Spinal cord (tissue), 9 donors: ENCODE measurements at regions not wholly inside any gene's neighbourhood (a gene's known extent, or its start where the extent isn't known, plus 50 kb on each side); places are given as distances from the start of the nearest gene placed in this dataset.

ENCODE experiments used
- DNase-seq, 6 donors: peaks; one replicate each; pipeline versions ENCODE4 v3.0.0 to v3.0.0-alpha.2; 2013 to 2015; ENCODE audit warnings: low spot score in 6 of 6, low read depth in 4 of 6
- H3K27ac ChIP-seq: one replicate; pipeline ENCODE4 v1.5.1; 2013; ENCODE audit warnings: low read depth, low read length, control low read depth
- H3K27me3 ChIP-seq: one replicate; pipeline ENCODE4 v1.6.1; 2013; ENCODE audit warnings: low read length; ENCODE audit not compliant: control insufficient read depth, insufficient read depth
- H3K36me3 ChIP-seq: one replicate; pipeline ENCODE4 v1.6.1; 2013; ENCODE audit warnings: low read length; ENCODE audit not compliant: control insufficient read depth, insufficient read depth
- H3K4me1 ChIP-seq: one replicate; pipeline ENCODE4 v1.6.1; 2013; ENCODE audit warnings: low read length; ENCODE audit not compliant: control insufficient read depth, insufficient read depth
- H3K4me3 ChIP-seq: one replicate; pipeline ENCODE4 v1.5.1; 2013; ENCODE audit warnings: low read depth, low read length, control low read depth
- H3K9me3 ChIP-seq: one replicate; pipeline ENCODE4 v1.6.1; 2013; ENCODE audit warnings: low read length; ENCODE audit not compliant: control insufficient read depth, insufficient read depth
- WGBS: methylation state at CpG from one replicate; pipeline ENCODE4 v1.1.5; 2013; ENCODE audit warnings: missing lambda C conversion rate; ENCODE audit not compliant: insufficient coverage; 5-methylcytosine and 5-hydroxymethylcytosine counted together
- donor health status: healthy.

DNA sequence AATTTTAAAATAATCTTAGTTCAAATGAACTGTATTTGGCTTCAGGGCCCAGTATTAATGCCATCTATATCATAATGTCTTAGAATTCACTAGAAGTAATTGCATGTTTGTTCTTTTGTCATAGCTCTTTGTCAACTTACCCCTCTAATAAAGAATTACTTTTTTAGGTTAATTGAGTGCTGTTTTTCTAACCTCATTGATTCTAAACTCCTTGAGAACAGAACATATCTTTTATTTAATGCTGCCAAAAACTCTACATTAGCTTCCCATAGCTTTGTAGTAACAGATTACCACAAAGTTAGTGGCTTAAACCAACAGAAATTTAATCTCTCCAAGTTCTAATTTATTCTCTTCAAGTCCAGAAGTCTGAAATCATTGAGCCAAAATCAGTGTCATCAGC is 242.4 kb downstream of the LURAP1L start:
- Histone ChIP-seq H3K27ac (no peak overlapping the region), H3K4me1 (no peaks in the 10 kb centered on the region), H3K36me3 (no peaks in the 10 kb centered on the region), H3K9me3 (no peaks in the 10 kb centered on the region), H3K27me3 (no peaks in the 10 kb centered on the region), H3K4me3 (no peak overlapping the region)
- DNase-seq = no peak

DNA sequence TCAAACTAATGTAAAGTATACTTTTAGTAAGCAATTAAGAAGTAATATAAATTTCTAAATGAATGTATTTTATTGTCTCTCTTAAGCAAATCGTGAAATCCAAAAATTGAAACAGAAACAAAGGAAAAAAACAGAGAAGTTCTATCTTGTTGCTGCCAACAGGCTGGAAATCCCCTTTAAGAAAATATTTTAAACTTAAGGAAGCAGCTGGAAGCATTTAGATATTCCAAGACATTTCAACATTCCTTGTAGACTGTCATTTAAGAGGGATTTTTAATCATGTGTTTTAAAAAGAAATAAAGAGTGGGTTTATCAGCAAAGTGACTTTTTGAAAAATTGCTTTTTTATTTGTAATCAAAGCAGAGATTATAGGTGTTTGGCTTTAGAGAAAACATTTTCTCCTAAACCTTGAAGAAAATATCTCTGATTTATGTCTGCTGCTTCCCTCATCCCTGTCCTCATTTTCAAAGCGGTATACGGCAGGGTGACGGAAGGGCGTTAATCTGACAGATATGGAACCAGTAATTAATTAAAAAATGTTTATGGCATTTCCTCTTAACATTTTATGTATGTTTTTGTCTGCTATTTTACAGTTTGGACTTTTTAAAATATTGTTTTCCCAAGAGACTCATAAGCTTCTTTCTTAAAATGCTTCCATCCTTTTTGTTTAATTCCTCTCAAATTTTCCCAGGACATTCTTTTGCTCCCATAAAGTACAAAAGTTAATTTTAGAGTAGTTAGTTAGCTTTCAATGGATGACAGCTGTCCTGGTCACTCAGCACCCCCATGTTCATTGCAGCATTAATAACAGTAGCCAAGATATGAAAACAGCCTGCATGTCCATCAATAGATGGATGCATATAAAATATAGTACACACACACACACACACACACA is 245.6 kb downstream of the LURAP1L start:
- Histone ChIP-seq H3K9me3 (no peaks in the 10 kb centered on the region), H3K36me3 (no peaks in the 10 kb centered on the region), H3K4me3 (no peak overlapping the region), H3K4me1 (no peaks in the 10 kb centered on the region), H3K27ac (no peak overlapping the region), H3K27me3 (no peaks in the 10 kb centered on the region)
- no CpG with 5 or more reads among the region's 5 CpGs for WGBS
- no peak for DNase-seq

DNA sequence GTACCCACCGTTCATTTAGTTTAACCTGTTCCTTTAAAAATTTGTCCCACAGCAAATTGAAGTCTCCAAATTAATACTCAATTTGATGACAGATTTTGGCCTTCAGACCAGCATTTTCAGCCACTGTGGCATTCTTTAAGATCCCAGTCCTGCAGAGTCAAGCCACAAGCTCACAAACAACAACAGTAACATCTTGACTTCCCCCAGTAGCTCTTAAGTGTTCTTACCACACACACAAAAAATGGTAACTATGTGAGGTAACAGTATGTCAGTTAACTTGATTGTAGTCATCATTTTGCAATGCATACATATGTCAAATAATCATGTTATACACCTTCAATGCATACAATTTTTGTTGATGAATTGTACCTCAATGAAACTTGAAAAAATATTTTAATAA is 247.9 kb downstream of the LURAP1L start:
- peaks cover 2% of the 10 kb centered on the region for H3K9me3 ChIP-seq
- DNase-seq = no peak
- H3K36me3 ChIP-seq = no peaks in the 10 kb centered on the region
- no peak overlapping the region for H3K4me3 ChIP-seq
- 100% methylated on average over 1 of the region's 1 CpG for WGBS
- H3K27ac ChIP-seq = no peak overlapping the region
- H3K4me1 ChIP-seq = no peaks in the 10 kb centered on the region
- no peaks in the 10 kb centered on the region for H3K27me3 ChIP-seq

DNA sequence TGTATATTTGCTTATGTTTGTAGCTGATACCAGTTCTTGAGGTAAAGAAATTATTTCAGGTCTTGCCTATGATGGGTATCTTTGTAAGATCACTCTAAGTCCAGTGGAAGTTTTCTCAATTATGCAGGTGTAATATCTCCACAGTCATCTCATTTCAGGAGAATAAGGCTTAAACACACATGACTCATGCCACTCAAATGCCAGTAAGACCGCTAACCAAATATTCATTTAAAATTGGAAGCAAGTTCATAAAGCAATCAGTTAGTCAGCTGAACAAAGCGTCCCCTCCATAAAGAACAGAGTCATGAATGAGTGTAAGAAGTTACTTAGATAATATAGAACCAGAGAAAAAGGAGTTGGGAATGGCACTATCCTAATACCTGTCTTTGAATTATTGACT is 248.7 kb downstream of the LURAP1L start:
- Histone ChIP-seq H3K27ac (no peak overlapping the region), H3K27me3 (no peaks in the 10 kb centered on the region), H3K4me1 (no peaks in the 10 kb centered on the region), H3K4me3 (no peak overlapping the region), H3K36me3 (no peaks in the 10 kb centered on the region), H3K9me3 (peaks cover 2% of the 10 kb centered on the region)
- no CpG with 5 or more reads among the region's 2 CpGs for WGBS
- no peak for DNase-seq

DNA sequence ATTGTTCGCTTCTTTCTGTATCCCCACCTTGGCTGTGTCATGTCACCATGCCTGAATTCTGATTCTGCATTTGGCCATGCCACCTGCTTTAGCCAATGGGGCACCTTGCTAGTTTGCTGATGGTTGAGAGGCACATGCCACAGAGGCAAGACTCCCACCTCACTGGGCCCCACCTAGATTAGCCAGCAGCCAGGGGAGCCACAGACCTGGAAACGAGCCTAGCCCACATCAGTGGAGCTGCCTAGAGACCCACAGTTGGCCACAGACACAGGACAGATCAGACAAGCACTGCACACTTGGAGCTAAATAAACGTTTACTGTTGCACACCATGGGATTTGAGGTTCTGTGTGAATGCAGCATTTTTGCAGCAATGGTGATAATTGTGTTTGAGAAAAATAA is 252.1 kb downstream of the LURAP1L start:
- H3K36me3 ChIP-seq = no peaks in the 10 kb centered on the region
- H3K4me3 ChIP-seq = no peak overlapping the region
- peaks cover 2% of the 10 kb centered on the region for H3K9me3 ChIP-seq
- no peaks in the 10 kb centered on the region for H3K4me1 ChIP-seq
- whole genome bisulfite sequencing = 69% methylated on average over 2 of the region's 3 CpGs
- no peaks in the 10 kb centered on the region for H3K27me3 ChIP-seq
- DNase-seq = no peak
- no peak overlapping the region for H3K27ac ChIP-seq

DNA sequence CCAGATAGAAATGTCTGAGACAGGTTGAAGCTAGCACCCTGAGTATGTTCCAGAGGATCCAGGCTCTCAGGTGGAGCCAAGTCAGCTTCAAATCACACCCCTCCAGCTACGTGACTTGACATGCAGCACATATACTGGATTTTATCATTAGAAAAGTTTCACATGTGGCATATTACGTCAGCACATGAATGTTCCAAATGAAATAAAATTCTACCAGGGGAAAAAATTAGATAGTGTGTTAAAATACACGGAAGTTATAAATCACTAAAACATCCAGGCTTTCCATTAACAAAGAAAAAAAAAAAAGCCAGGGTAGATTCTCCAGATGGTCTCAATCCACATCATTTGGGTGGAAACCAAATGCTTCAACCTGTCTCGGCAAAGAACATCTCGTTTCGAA is 251.6 kb downstream of the MPDZ start:
- Histone ChIP-seq H3K27me3 (no peaks in the 10 kb centered on the region), H3K36me3 (no peaks in the 10 kb centered on the region)

DNA sequence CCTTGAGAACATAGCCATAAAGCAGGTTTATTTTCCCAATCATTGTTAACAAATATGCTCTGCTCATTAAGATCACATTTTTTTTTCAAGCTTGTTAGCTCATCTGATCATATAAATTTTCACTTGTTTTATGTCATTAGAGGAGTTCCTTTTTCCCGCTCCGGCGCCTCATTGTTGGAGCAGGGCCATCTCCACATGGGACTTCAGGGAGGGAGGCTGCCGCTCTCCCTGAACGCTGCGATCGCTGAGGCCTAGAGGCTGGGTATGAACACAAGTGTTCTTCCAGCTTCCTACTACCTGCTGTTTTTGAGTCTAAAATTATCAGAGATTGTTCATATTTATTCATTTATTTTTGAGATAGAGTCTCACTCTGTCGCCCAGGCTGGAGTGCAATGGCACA is 246.9 kb downstream of the MPDZ start:
- 67% methylated on average over 4 of the region's 8 CpGs for WGBS
- peak in 2 of 6 donors; percentile 11 to 38 for DNase-seq
- Histone ChIP-seq H3K9me3 (no peaks in the 10 kb centered on the region), H3K36me3 (no peaks in the 10 kb centered on the region), H3K4me1 (no peaks in the 10 kb centered on the region), H3K27ac (no peak overlapping the region), H3K4me3 (no peak overlapping the region), H3K27me3 (no peaks in the 10 kb centered on the region)

More for the DNA sequence above, 251.6 kb downstream of the MPDZ start:
- Histone ChIP-seq H3K27ac (no peak overlapping the region), H3K9me3 (peaks cover 2% of the 10 kb centered on the region), H3K4me3 (no peak overlapping the region), H3K4me1 (no peaks in the 10 kb centered on the region)
- DNase-seq = no peak
- no CpG with 5 or more reads among the region's 6 CpGs for WGBS

DNA sequence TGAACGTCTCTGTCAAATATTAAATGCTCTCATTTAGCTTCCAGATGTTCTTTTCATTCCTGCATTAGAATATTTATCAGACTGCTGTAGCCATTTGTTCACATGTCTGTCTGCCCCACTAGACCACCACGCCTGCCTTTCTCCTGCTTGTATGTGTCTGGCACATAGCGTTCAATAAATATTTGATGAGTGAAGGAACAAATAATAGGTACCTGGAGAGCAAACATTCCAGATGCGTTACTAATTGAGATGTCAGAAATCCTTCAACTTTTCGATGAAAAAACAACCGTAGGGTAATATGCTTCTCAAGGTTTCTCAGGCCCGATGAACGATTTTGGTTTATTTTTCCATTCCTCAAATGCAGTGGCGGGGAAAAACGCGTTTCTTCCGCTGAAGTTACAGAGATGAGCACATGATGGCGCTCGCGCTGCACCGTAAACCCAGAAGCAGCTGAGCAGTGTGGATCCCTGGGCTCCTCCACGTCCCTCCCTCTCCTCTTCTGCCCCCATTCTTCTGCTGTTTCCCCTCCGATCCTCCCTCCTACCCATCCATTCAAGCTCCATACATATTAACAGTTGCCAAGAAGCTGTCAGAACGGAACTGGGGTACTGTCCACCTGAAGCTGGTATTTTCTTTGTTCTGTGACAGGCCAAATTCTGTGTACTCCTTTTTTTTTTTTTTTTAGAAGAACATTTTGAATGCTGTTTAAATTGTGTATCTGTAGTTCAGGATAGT is 245.4 kb downstream of the MPDZ start:
- H3K27ac ChIP-seq = peak overlapping the region; percentile 67
- 8% methylated on average over 14 of the region's 19 CpGs for WGBS

DNA sequence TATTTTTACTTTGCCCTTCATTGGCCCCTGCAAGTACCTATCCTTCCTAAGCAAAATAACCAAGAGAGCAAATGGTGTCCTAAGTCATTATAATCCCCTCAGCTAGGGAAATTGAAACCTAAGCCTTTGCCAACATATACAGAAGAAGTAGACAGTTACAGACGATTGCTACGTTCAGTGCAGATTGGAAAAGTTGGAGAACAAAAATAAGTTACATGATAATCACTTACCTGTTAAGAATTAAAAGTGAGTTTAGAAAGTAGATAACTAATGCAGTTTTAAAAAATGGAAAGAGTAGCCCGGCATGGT is 244.8 kb downstream of the MPDZ start:
- Histone ChIP-seq H3K27me3 (no peaks in the 10 kb centered on the region), H3K27ac (peak overlapping the region; percentile 67), H3K9me3 (no peaks in the 10 kb centered on the region), H3K36me3 (no peaks in the 10 kb centered on the region), H3K4me3 (peak overlapping the region; percentile 37), H3K4me1 (no peaks in the 10 kb centered on the region)
- WGBS = 100% methylated on average over 1 of the region's 3 CpGs
- no peak for DNase-seq

More for the DNA sequence above, 245.4 kb downstream of the MPDZ start:
- Histone ChIP-seq H3K4me1 (no peaks in the 10 kb centered on the region), H3K36me3 (no peaks in the 10 kb centered on the region), H3K27me3 (no peaks in the 10 kb centered on the region), H3K4me3 (peak overlapping the region; percentile 37), H3K9me3 (no peaks in the 10 kb centered on the region)
- peak; percentile 65 to 96 (median 75) for DNase-seq

DNA sequence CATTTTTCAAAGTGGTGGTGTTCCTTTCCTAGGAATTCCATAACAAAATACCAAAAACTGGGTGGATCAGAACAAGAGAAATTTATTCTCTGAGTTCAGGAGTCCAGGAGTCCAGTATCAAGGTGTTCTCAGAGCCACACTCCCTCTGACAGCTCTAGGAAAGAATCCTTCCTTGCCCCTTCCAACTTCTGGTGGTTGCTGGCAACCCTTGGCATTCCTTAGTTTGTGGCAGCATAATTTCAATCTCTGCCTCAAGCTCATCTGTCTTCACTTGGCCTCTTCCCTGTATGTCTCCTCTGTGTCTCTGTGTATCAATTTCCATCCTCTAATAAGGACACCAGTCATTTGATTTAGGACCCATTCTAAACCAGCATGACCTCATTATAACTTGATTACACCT is 243.7 kb downstream of the MPDZ start:
- Histone ChIP-seq H3K27ac (no peak overlapping the region), H3K27me3 (no peaks in the 10 kb centered on the region), H3K9me3 (no peaks in the 10 kb centered on the region), H3K36me3 (no peaks in the 10 kb centered on the region), H3K4me1 (no peaks in the 10 kb centered on the region), H3K4me3 (no peak overlapping the region)
- no peak for DNase-seq
